Stimulated activated CD4-positive, alpha-beta T cell treated with anti-CD3 and anti-CD28 coated beads, TNF-alpha, amount 100 ng/mL, for 1 hour (primary cell): ENCODE measurements at regions not wholly inside any gene's neighbourhood (a gene's known extent, or its start where the extent isn't known, plus 50 kb on each side); places are given as distances from the start of the nearest gene placed in this dataset.

ENCODE experiments used
- DNase-seq, 3 donors: peaks; one replicate each; pipeline ENCODE4 v3.0.0-alpha.2; 2020; ENCODE audit warnings: low read depth in 3 of 3, low spot score in 1 of 3

- no peak for DNase-seq
These were observed 176.8 kb downstream of the MYCN start for GRCh38 chr2:16117021-16117700.

GRCh38 chr2:16115881-16116830 lies 175.8 kb downstream of the MYCN start:
- DNase-seq, result no peak

GRCh38 chr2:16115291-16115690 lies 174.9 kb downstream of the MYCN start:
- no peak for DNase-seq

- no peak for DNase-seq
These were observed 174.5 kb downstream of the MYCN start for GRCh38 chr2:16114836-16115235.

- DNase-seq, result no peak
These were observed 173.7 kb downstream of the MYCN start for GRCh38 chr2:16114070-16114469.

- no peak for DNase-seq
These were observed 173.2 kb downstream of the MYCN start for GRCh38 chr2:16113568-16113967.

GRCh38 chr2:16112972-16113560 lies 172.7 kb downstream of the MYCN start:
- no peak for DNase-seq

- DNase-seq, result no peak
These were observed 172.1 kb downstream of the MYCN start for GRCh38 chr2:16112251-16112971.

DNA sequence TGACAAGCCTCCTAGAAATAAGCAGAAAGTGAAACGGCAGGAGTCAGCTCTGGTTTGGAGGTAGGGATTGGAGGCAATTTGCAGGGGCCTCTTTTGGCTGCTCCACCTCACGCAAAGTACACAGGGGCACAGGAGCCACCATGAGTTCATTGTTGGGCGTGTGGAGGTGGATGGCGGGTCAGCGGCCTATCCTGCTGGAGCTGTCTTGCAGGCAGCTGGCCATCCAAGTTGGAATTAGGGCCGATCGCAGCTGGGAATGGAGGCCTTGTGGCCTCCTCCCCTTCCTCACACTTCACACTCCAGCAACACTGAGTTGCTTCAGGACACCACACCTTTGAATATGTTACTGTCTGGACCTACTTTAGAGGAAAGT lies 171.5 kb downstream of the MYCN start:
- DNase-seq, result no peak

- DNase-seq, result no peak
These were observed 169.5 kb downstream of the MYCN start for GRCh38 chr2:16109821-16110310.

- no peak for DNase-seq
These were observed 169.0 kb downstream of the MYCN start for GRCh38 chr2:16109368-16109820.

- DNase-seq, result no peak
These were observed 166.9 kb downstream of the MYCN start for GRCh38 chr2:16107246-16107645.

- DNase-seq, result no peak
These were observed 166.3 kb downstream of the MYCN start for GRCh38 chr2:16106619-16107018.

DNA sequence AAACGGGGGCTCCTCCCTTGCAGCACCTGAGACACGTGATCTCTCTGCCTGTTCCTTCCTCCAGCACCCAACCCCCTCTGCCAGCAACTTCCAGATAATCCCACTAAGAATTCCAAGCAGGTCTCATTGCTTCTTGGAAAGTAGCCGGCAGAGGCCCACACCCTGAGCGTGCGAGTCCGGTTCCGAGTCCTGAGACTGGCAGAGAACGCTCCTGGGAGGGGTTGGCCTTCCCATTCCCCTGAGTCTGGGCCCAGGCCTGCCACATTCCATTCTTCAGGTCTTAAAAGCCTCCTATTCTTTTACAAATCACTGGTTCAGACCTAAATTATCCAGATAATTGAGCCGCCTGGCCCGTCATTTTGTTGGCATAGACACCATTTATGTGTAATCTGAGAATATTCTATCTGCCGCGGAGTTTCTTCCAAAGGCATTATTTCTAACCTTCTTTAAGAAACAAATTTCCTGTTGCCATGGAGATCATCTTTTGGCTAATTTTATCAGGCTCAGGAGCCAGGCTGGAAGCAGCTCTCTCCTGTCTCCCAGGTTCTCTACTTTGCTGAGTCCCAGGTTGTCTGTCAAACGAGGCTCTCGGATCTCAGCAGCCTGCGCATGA lies 165.4 kb downstream of the MYCN start:
- no peak for DNase-seq

- no peak for DNase-seq
These were observed 164.8 kb downstream of the MYCN start for GRCh38 chr2:16104949-16105668.

- no peak for DNase-seq
These were observed 164.1 kb downstream of the MYCN start for GRCh38 chr2:16104315-16104948.

DNA sequence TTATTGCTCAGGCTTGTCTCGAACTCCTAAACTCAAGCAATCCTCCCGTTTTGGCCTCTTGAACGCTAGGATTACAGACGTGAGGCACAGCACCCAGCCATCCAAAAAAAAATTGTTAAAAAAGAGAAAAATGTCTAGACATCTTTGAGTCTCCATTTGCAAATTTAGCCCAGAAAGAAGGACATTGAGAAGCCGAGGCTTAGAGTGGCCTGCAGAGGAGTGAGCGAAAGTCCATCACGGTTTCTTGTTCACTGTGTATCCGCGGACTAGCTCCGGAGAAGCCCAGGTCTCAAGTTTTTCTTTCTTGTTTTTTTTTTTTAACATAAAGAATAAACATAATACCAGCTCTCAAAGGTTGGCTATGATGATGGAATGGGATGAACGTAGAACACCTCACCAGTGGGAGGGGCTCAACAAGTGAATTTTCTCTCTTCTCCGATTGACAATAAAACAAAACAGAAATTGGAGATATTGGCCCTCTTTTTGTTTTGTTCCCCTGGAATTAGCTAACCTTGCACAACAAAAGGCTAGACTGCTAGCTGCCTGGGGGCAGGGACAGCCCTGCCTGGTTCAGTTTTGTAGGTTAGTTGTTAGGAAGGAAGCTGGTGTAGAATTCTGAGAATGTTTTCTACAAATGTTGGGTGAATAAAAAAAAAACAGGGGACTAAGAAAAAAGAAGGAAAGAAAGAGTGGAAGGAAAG lies 163.4 kb downstream of the MYCN start:
- DNase-seq, result no peak

- no peak for DNase-seq
These were observed 162.6 kb downstream of the MYCN start for GRCh38 chr2:16102976-16103380.
